Body of pancreas (tissue), 4 donors: ENCODE measurements at regions not wholly inside any gene's neighbourhood (a gene's known extent, or its start where the extent isn't known, plus 50 kb on each side); places are given as distances from the start of the nearest gene placed in this dataset.

ENCODE experiments used
- POLR2A ChIP-seq, 3 donors: fragments of 450-650 bp; IDR thresholded peaks; one replicate each; pipeline ENCODE4 v1.6.1; 2016; ENCODE audit warnings: antibody characterized with exemption in 3 of 3, mild to moderate bottlenecking in 2 of 3
- TF ChIP-seq, protein P1 (sequence below), 7 experiments: fragments of 450-650 bp in 4 of 7; fragments of 200-600 bp in 3 of 7; sonication (generic) in 3 of 7; IDR thresholded peaks; one replicate each; pipeline ENCODE4 v1.5.1; 2016 to 2019; ENCODE audit warnings: antibody characterized with exemption in 7 of 7

DNA sequence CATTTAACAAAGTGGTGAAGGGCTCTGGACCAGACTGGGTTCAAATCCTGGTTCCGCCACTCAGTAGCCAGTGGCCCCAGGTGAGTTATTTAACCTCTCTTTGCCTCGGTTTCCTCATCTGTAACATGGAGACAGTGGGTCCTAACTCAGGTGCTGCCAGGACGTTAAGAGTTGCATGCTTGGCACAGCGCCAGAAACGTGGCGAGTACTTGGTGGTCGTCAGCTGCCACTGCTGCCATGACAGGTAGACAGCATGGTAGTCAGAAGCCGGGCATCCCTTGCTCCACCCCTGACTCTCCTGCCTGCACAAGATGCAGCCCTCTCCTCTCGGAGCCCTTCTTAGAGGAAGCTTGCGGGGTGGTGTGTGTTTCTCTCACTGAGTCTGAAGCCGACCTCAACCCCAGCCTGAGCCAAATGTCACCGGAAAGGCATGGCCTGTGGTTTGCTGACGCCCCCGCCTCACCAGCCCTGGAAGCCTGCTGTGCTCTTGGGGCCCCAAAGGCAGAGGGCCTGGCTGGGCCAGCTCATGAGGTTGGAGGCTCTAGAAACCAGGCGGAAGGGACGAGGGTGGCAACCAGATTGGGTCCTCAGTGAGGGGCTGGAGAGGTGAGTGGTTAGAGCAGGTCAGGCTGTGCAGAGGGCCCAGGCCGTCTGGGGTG lies 160.8 kb upstream of the TLE3 start:
- TF ChIP-seq, protein P1, sequence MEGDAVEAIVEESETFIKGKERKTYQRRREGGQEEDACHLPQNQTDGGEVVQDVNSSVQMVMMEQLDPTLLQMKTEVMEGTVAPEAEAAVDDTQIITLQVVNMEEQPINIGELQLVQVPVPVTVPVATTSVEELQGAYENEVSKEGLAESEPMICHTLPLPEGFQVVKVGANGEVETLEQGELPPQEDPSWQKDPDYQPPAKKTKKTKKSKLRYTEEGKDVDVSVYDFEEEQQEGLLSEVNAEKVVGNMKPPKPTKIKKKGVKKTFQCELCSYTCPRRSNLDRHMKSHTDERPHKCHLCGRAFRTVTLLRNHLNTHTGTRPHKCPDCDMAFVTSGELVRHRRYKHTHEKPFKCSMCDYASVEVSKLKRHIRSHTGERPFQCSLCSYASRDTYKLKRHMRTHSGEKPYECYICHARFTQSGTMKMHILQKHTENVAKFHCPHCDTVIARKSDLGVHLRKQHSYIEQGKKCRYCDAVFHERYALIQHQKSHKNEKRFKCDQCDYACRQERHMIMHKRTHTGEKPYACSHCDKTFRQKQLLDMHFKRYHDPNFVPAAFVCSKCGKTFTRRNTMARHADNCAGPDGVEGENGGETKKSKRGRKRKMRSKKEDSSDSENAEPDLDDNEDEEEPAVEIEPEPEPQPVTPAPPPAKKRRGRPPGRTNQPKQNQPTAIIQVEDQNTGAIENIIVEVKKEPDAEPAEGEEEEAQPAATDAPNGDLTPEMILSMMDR (IDR thresholded peaks at IDR 0.05) = no peak
- TF ChIP-seq POLR2A (IDR thresholded peaks at IDR 0.05) = peak in 1 of 3 donors; percentile 13
